ENCODE measurements at regions not wholly inside any gene's neighbourhood (a gene's known extent, or its start where the extent isn't known, plus 50 kb on each side); places are given as distances from the start of the nearest gene placed in this dataset.

DNA sequence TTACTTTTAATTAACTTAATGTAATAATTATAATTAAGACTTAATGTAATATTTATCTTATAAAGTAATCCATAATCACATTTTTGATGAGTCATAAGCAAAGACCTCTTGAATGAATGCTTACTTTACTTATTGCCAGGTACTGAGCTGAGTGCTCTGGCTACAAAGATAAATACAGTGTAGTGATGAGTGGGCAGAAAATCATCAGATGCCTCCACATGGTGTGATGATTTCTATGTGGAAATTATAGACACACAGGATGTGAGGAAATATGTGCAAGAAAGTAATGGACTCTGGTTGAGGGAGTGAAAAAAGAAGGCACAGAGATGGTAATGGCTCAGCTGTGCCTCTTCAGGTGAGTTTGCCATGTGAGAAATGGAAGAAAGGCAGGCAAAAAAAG lies 422.6 kb upstream of the CD180 start:
- H3K27ac ChIP-seq, result no peak overlapping the region
- TF ChIP-seq, protein P1, sequence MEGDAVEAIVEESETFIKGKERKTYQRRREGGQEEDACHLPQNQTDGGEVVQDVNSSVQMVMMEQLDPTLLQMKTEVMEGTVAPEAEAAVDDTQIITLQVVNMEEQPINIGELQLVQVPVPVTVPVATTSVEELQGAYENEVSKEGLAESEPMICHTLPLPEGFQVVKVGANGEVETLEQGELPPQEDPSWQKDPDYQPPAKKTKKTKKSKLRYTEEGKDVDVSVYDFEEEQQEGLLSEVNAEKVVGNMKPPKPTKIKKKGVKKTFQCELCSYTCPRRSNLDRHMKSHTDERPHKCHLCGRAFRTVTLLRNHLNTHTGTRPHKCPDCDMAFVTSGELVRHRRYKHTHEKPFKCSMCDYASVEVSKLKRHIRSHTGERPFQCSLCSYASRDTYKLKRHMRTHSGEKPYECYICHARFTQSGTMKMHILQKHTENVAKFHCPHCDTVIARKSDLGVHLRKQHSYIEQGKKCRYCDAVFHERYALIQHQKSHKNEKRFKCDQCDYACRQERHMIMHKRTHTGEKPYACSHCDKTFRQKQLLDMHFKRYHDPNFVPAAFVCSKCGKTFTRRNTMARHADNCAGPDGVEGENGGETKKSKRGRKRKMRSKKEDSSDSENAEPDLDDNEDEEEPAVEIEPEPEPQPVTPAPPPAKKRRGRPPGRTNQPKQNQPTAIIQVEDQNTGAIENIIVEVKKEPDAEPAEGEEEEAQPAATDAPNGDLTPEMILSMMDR (IDR thresholded peaks at IDR 0.05), result no peak
- no peak for DNase-seq (ENCODE audit: low spot score)
- H3K4me3 ChIP-seq, result no peak overlapping the region

DNA sequence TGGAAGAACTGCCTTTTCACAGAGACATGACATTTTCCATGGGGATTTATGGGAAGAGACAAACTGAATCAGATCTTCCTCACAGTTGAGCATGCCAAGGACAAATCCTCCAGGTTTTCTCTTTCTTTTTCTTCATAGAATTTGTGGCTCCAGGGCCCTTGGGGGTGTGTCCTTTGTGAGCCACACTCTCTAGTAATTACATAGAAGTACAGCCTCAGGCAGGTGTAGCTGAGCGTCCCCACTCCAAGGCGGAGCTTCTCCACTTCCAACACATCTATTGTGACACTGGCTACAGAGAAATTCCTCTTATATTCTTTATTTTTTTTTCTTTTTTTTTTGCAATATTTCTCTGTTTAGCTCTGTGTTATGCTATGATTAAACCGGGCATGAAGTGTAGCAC lies 420.5 kb upstream of the CD180 start:
- no peak overlapping the region for H3K4me3 ChIP-seq
- TF ChIP-seq, protein P1 (IDR thresholded peaks at IDR 0.05), result no peak
- H3K27ac ChIP-seq, result no peak overlapping the region

DNA sequence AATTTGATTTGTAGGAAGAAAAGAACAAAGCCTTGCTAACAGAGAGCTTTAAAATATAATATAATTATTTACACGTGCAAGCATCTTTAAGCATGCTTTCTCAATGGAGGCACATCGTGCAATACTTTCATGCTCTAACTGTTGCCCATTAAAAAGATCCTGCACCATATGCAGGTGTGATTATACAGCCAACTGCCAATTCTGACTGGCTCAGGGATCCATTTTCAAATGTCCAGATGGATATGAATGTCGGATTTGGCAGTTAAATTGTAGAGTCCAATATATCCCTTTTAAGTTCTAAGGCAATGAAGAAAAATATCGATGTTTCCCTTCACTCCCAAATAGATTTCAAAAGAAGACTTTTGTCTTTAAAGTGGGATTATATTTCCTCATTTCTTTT lies 416.4 kb upstream of the CD180 start:
- Histone ChIP-seq H3K27ac (no peak overlapping the region), H3K4me3 (no peak overlapping the region)
- TF ChIP-seq, protein P1 (IDR thresholded peaks at IDR 0.05), result no peak
- no peak for DNase-seq (ENCODE audit: low spot score)

More for the DNA sequence above, 420.5 kb upstream of the CD180 start:
- no peak for DNase-seq (ENCODE audit: low spot score)

DNA sequence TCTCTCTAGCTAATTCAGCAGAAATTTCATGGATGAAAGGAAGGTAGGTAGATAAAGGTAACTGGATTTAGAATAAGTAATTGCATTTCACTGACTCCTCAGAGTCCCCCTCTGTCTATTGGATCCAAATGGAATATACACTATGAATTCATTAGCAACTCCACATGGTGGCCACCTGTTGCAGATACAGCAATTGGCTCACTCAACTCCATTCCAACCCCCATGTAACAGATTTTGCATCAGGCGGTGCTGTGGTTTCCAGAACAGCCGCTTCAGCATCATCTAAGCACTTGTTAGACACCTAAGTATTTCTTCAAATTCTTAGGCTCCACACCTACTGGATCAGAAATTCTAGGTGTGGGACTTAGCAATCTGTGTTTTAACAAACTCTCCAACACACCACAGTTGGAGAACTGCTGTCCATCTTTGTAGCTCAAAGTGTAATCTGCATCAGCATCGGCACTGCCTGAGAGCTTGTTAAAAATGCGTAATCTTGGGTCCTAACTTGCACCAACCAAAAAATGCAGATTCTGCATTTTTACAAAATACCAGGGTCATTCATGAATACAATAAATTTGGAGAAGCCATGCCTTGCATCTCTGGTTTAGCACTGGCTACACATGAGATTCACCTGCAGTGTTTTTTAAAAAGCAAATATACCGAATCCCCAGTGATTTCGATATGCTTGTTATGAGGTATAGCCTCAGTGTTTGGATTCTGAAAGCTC lies 413.8 kb upstream of the CD180 start:
- Histone ChIP-seq H3K27ac (no peak overlapping the region), H3K4me3 (no peak overlapping the region)
- DNase-seq (ENCODE audit: low spot score), result no peak
- TF ChIP-seq, protein P1 (IDR thresholded peaks at IDR 0.05), result no peak

DNA sequence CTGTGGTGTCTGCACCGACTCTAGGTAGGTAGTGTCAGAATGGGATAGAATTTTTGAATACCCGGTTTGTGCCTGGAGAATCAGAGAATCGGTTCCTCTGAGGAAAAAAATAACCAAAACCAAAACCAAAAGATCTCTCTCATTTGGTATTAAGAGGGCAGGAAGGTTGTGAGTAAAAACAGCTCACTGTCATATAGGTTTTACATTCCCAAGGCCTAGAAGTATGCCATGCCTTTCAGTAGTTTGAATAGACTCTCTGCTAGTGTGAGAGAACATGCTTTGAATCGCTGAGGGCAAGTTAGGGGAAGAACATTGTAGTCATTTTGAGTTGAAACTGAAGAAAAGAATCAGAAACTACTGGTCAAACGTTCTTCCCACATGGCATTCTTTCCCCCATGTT lies 411.4 kb upstream of the CD180 start:
- Histone ChIP-seq H3K27ac (no peak overlapping the region), H3K4me3 (no peak overlapping the region)
- DNase-seq (ENCODE audit: low spot score), result no peak
- TF ChIP-seq, protein P1 (IDR thresholded peaks at IDR 0.05), result no peak

DNA sequence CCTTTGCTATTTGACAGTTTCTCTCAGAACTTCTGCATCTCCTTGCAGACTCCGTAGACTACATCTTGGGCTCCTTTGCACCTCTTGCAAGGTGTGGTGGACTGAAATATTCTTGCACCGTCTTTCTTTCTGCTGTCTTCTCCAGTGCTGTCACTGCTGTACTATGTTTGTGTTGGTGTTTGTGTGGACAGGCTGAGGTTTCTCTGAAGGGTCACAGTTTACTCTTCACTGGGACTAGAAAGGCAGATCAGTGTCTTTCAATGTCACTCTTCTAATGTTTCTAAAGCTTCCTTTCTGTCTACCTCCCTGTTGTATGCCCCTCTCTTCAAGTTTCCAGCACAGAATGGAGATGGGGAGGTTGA lies 410.0 kb upstream of the CD180 start:
- Histone ChIP-seq H3K27ac (no peak overlapping the region), H3K4me3 (no peak overlapping the region)
- TF ChIP-seq, protein P1 (IDR thresholded peaks at IDR 0.05), result no peak
- no peak for DNase-seq (ENCODE audit: low spot score)
